HG03460 (cell line): ENCODE measurements at regions not wholly inside any gene's neighbourhood (a gene's known extent, or its start where the extent isn't known, plus 50 kb on each side); places are given as distances from the start of the nearest gene placed in this dataset.
"Not testable (repeated sequence)": the region's sequence is repeated elsewhere in the genome, so short reads cannot be mapped to it uniquely, and the experiment has no call there.

Experiments
- ATAC-seq: cut with Tn5 transposase; IDR thresholded peaks from one replicate; pipeline ENCODE4 v1.9.1; 2021; ENCODE audit not compliant: unreplicated experiment

- no peak for ATAC-seq
These were observed 439.9 kb upstream of the GBE1 start for GRCh38 chr3:82201316-82201715.

- no peak for ATAC-seq
These were observed 436.6 kb upstream of the GBE1 start for GRCh38 chr3:82198009-82198408.

- no peak for ATAC-seq
These were observed 435.2 kb upstream of the GBE1 start for GRCh38 chr3:82196645-82197044.

GRCh38 chr3:82194870-82195269 is 433.4 kb upstream of the GBE1 start:
- ATAC-seq, result no peak

GRCh38 chr3:82186017-82186416 is 424.6 kb upstream of the GBE1 start:
- no peak for ATAC-seq

- no peak for ATAC-seq
These were observed 417.8 kb upstream of the GBE1 start for GRCh38 chr3:82179291-82179690.

GRCh38 chr3:82178291-82178690 is 416.8 kb upstream of the GBE1 start:
- no peak for ATAC-seq

- no peak for ATAC-seq
These were observed 416.3 kb upstream of the GBE1 start for GRCh38 chr3:82177774-82178173.

- ATAC-seq, result no peak
These were observed 403.8 kb upstream of the GBE1 start for GRCh38 chr3:82165266-82165665.

GRCh38 chr3:82163907-82164520 is 402.6 kb upstream of the GBE1 start:
- no peak for ATAC-seq

- ATAC-seq, result no peak
These were observed 396.5 kb upstream of the GBE1 start for GRCh38 chr3:82157952-82158351.

GRCh38 chr3:82153892-82154291 is 392.4 kb upstream of the GBE1 start:
- not testable (repeated sequence) for ATAC-seq

- ATAC-seq, result no peak
These were observed 384.3 kb upstream of the GBE1 start for GRCh38 chr3:82145742-82146141.

- no peak for ATAC-seq
These were observed 383.4 kb upstream of the GBE1 start for GRCh38 chr3:82144811-82145210.

GRCh38 chr3:82143661-82144412 is 382.4 kb upstream of the GBE1 start:
- no peak for ATAC-seq

GRCh38 chr3:82141592-82141991 is 380.1 kb upstream of the GBE1 start:
- no peak for ATAC-seq

- no peak for ATAC-seq
These were observed 376.4 kb upstream of the GBE1 start for GRCh38 chr3:82137861-82138260.

- ATAC-seq, result no peak
These were observed 375.6 kb upstream of the GBE1 start for GRCh38 chr3:82137050-82137449.

- peak; percentile 97 for ATAC-seq
These were observed 371.7 kb upstream of the GBE1 start for GRCh38 chr3:82133070-82133606.

GRCh38 chr3:82132210-82133069 is 371.0 kb upstream of the GBE1 start:
- ATAC-seq, result no peak

GRCh38 chr3:82130046-82130445 is 368.6 kb upstream of the GBE1 start:
- ATAC-seq, result no peak
